HG02763 (cell line): ENCODE measurements at regions not wholly inside any gene's neighbourhood (a gene's known extent, or its start where the extent isn't known, plus 50 kb on each side); places are given as distances from the start of the nearest gene placed in this dataset.
"Not testable (repeated sequence)": the region's sequence is repeated elsewhere in the genome, so short reads cannot be mapped to it uniquely, and the experiment has no call there.

Experiments used
- ATAC-seq: cut with Tn5 transposase; IDR thresholded peaks from one replicate; pipeline ENCODE4 v1.9.1; 2021; ENCODE audit warnings: mild to moderate bottlenecking, moderate library complexity; ENCODE audit not compliant: unreplicated experiment

GRCh38 chr18:43341014-43341413 lies 63.7 kb upstream of the SYT4 start:
- ATAC-seq = no peak

DNA sequence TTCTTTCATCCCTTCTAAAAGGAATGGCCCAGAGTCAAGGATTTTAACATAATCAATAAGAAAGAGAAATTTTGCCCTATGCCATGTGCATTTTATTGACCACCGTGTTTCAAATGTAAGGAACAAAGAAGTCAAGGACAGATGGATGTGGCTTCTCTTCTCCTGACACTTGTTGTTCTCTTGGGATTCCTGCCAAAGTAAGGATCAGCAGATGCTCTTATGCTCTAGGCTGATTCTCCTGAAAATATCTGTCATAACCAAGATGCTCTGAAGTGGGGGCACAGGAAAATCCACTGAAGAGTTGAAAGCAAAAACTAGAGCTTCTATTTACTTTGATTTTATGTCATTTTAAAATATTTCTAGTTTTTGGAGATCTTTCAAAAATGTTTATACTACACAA lies 72.9 kb upstream of the SYT4 start:
- no peak for ATAC-seq

- ATAC-seq = no peak
Observed at GRCh38 chr18:43364535-43364934, 87.2 kb upstream of the SYT4 start.

- no peak for ATAC-seq
Observed at GRCh38 chr18:43367895-43368294, 90.6 kb upstream of the SYT4 start.

DNA sequence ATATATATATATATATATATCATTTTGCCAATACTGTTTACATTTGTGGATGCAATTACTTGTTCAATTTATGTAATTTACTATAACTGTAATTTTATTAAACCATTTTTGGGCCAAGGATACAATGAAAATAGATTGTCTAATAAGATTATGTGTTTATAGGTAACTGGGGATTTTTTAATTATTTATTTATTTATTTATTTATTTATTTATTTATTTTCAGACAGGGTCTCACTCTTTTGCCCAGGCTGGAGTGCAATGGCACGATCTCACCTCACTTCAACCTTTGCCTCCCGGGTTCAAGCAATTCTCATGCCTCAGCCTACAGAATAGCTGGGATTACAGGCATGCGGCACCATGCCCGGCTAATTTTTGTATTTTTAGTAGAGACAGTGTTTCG lies 92.0 kb upstream of the SYT4 start:
- ATAC-seq = not testable (repeated sequence)

DNA sequence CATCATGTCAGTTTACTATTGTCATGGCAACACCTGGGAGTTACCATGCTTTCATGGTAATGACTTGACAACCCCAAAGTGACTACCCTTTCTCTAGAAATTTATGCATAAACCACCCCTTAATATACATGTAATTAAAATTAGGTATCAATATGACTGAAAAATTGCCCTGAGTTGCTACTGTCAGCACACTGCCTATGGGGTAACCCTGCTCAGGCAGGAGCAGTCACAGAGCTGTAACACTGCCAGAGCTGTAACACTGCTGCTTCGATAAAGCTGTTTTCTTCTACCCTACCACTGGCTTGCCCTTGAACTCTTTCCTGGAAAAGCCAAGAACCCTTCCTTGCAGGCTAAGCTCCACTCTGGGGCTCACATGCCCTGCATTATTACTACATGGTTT lies 95.5 kb upstream of the SYT4 start:
- ATAC-seq = no peak

GRCh38 chr18:43380104-43380672 lies 102.9 kb upstream of the SYT4 start:
- no peak for ATAC-seq

GRCh38 chr18:43382641-43383403 lies 105.5 kb upstream of the SYT4 start:
- ATAC-seq = no peak

GRCh38 chr18:43389163-43389562 lies 111.9 kb upstream of the SYT4 start:
- ATAC-seq = no peak

DNA sequence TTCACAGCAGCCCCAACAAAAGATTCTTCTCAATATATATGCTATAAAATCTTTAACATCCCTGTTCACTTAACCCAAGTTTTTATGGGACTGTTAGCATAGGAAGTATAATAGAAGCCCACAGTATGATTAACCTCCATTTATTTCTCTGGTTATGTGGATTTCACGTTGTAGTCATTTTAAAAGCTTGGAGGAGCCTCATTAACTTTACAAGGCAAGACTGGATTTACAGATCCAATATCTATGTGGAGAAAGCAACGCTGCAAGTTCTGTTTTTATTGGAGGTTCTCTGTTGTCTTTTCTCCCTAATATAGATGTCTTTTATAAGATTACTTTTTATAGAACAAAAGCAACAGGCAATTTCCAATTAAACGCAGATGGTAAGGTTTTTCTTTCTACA lies 114.9 kb upstream of the SYT4 start:
- ATAC-seq = no peak

GRCh38 chr18:43393174-43393573 lies 115.9 kb upstream of the SYT4 start:
- ATAC-seq = no peak

- ATAC-seq = no peak
Observed at GRCh38 chr18:43396266-43396665, 119.0 kb upstream of the SYT4 start.

DNA sequence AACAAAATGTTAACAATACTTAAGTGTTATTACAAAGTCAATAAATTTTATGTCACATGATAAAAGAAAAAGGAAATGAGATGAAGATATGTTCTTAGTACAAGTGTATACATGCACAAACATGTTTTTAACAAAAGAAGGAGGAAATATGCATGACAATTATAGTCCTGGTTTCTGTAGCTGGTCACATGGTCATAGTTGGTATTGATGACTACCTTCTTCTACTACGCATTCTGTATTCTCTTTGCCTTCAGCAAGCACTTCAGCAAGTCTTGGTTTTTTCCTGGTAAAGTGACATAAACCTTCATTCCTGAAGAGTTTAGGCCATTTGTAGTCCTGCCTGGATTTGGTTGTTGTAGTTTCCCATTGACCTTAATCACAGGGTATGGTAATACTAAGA lies 121.3 kb upstream of the SYT4 start:
- ATAC-seq = no peak

- ATAC-seq = no peak
Observed at GRCh38 chr18:43405097-43405496, 127.8 kb upstream of the SYT4 start.

GRCh38 chr18:43414006-43414405 lies 136.7 kb upstream of the SYT4 start:
- no peak for ATAC-seq

DNA sequence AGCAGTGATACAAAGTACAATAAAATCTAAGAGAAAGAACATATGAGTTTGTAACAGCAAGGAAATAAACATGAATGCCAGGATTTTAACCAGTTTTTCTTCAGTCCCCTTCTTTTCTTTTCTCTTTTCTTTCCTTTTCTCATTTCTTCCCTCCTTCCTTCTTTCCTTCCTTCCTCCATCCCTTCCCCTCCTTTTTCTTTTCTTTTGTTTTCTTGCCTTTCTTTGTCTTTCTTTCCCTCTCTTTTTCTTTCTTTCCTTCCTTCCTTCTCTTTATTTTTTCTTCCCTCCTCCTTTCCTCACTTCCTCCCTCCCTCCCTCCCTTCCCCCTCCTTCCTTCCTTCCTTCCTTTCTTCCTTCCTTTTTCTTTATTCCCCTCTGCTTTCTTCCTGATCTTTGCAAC lies 142.8 kb upstream of the SYT4 start:
- ATAC-seq = no peak

GRCh38 chr18:43420950-43421349 lies 143.7 kb upstream of the SYT4 start:
- no peak for ATAC-seq

DNA sequence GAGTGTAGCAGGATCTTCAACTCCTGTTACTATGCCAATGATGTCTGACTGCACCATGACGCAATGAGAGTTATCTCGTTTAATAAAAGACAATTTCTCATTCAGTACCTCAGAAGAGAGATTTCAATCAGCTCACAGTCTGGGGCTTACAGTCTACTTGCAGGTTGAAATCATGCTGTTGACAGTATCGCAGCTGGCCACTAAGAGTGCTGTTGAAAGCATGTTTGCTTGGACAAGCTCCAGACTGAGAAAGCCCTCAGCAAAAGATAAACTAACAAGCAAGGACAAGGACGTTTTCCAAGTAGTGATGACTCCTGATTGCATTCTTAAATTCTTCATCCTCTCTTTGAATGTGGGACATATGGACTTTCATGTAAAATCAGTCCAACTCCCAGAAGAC lies 145.2 kb upstream of the SYT4 start:
- no peak for ATAC-seq

GRCh38 chr18:43435851-43436250 lies 158.6 kb upstream of the SYT4 start:
- ATAC-seq = no peak

DNA sequence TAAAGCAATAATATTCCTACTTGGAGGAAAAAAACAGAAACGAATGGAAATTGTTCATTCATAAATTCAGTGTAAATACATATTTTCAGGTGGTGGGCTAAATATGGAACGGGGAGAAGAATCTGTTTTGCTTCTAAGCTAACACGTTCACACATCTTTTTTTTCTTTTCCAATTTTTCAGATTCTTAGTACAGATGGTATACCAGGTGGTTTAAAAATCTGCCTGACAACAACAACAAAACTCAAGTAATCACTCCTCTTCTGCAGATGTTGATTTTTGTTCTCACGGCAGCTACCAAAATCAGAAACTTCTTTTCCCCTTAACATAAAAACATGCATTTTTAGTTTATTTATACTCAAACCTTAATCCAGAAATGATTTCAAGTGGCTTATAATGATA lies 164.8 kb upstream of the SYT4 start:
- no peak for ATAC-seq

DNA sequence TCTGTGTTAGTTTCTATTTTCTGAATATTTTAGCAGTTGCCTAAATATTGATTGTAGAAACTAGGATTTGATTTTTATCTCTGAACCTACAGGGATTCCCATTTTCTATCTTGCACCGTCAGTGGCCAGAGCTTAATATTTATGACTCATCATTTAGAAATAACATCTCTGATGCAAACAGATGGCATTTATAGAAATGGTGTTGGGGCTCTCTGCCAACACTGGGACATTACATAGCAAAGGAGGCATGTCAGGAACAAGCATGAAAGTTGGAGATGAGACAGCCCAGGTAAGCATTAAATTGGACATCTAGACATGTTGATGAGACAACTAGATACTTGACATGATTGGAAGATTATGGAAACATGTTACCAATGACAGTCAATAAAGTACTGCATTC lies 165.3 kb upstream of the SYT4 start:
- ATAC-seq = no peak

DNA sequence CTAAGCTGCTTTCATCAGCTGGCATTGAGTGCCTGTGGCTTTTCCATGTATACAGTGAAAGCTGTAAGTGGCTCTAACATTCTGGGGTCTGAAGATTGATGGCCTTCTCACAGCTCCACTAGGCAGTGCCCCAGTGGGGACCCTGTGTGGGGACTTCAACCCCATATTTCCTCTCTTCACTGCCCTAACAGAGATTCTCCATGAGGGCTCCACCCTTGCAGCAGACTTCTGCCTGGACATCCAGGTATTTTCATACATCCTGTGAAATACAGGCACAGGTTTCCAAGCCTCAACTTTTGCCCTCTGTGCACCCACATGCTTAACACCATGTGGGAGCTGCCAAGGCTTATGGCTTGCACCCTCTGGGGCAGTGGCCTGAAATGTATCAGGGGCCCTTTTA lies 188.2 kb upstream of the SYT4 start:
- no peak for ATAC-seq

DNA sequence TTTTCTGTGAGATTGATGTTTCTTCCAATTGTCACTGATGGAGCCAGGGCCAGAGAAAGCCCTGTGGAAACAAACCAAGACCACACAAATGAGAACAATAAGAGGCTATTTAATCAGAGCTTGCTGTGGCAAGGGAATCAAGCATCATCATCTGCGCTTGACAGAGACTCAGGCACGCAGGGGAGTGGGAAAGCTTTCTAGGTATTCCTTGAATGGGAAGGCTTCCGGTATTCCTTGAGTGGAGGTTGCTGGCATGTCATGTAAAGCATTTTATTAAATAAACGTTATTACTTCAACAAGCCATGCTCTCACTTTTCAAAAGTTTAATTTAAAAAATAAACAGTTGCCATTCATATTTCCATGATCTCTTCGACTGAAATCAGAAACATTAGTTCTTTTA lies 194.6 kb upstream of the SYT4 start:
- no peak for ATAC-seq
